GM12864 (cell line): ENCODE measurements at regions not wholly inside any gene's neighbourhood (a gene's known extent, or its start where the extent isn't known, plus 50 kb on each side); places are given as distances from the start of the nearest gene placed in this dataset.
"Not testable (repeated sequence)": the region's sequence is repeated elsewhere in the genome, so short reads cannot be mapped to it uniquely, and the experiment has no call there.

Source experiments
- DNase-seq: peaks from one replicate; pipeline ENCODE4 v3.0.0-alpha.2; 2011; ENCODE audit warnings: low read depth
- H3K4me3 ChIP-seq: 2 replicates; pipeline ENCODE4 v1.5.1; 2011; ENCODE audit warnings: mild to moderate bottlenecking, low read depth, low read length, control low read depth
- TF ChIP-seq, protein P1 (sequence below): IDR thresholded peaks from 2 replicates; pipeline ENCODE4 v1.5.1; 2011; ENCODE audit warnings: low read depth, mild to moderate bottlenecking, moderate library complexity, low read length, control low read depth, inconsistent platforms; ENCODE audit errors: missing control alignments

DNA sequence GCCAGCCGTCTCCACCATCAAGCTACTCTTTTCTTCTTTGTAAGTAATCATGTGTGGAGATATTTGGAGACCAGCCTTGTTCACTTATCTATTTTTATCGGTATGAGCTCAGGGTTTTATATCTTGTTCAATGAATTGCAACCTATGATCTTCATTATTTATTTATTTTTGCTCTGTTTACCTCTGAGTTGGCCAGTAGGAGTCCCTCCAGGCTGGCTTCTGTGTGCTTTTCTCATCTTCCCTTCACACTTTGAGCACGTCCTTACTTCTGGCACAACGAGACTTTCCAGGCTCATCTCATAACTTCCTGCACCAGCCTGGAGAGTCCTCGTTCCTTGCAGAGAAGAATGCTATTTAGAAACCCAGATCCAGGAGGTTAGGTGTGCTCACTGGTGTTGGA lies 375.8 kb upstream of the PODXL start:
- TF ChIP-seq, protein P1, sequence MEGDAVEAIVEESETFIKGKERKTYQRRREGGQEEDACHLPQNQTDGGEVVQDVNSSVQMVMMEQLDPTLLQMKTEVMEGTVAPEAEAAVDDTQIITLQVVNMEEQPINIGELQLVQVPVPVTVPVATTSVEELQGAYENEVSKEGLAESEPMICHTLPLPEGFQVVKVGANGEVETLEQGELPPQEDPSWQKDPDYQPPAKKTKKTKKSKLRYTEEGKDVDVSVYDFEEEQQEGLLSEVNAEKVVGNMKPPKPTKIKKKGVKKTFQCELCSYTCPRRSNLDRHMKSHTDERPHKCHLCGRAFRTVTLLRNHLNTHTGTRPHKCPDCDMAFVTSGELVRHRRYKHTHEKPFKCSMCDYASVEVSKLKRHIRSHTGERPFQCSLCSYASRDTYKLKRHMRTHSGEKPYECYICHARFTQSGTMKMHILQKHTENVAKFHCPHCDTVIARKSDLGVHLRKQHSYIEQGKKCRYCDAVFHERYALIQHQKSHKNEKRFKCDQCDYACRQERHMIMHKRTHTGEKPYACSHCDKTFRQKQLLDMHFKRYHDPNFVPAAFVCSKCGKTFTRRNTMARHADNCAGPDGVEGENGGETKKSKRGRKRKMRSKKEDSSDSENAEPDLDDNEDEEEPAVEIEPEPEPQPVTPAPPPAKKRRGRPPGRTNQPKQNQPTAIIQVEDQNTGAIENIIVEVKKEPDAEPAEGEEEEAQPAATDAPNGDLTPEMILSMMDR, result no peak
- H3K4me3 ChIP-seq, result no peak overlapping the region
- no peak for DNase-seq

DNA sequence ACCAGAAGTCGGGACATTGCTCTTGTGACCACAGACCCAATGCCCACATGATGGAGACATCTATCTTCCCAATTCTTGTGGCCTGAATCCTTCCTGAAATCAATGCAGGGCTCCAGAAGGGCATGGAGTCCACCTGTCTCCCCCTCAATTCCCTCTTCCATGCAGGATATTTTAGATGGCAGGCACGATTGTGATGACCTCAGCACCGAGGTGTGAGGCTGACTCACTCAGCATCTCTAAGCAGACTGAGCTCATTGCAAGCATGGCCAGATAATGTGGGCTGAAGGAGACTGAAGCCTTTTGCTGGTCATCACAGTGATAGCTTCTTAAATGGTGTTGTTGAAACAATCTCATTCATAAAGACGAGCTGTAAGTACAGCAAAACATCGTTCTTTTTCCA lies 374.9 kb upstream of the PODXL start:
- TF ChIP-seq, protein P1, result no peak
- H3K4me3 ChIP-seq, result no peak overlapping the region
- no peak for DNase-seq

DNA sequence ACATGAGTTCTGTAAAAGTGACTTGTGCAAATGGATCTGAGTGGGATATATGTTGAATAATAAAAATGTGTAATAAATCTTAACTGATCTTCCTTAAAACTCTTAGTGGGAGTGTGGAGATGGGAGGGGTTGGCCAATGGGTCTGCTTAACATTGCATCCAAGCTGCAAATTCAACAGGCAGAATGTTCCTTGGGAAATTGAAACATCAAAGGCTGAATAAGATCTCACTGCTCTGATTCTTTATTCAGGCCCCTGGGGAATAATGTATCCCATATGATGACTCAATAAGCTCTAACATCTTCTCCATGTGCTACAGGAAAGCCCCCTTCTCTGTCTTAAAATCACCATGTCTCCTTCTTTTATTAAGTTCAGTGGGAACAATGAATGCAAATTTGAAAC lies 373.2 kb upstream of the PODXL start:
- H3K4me3 ChIP-seq, result no peak overlapping the region
- DNase-seq, result no peak
- TF ChIP-seq, protein P1, result no peak

DNA sequence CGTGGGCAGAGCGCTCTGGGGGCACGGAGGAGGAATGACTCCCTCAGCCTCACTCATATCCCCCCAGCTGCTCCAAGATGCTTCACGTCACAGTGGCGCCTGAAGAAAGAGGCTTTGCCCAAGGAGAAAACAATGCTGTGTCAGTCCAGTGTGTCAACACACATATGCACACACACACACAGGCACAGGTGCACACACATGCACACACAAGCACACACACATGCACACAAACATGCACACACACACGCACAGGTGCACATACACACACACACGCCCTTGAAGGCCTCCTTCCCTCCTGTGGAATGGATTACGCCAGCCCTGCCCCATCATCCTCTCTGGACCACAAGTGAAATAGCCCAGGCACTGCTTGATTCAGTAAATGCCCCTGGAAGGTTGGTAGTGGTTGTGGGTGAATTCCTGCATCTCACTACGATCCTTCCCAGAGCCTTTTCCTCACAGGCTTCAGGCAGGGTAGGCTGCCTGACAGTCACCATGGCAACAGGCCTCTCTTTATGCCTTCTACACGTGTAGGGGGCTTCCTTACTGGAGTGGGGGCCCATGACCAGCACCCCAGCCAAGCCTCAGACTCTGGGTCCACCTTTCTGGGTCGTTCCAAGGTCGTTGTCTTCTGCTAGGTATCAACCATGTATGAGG lies 371.5 kb upstream of the PODXL start:
- TF ChIP-seq, protein P1, result no peak
- no peak overlapping the region for H3K4me3 ChIP-seq
- no peak for DNase-seq

DNA sequence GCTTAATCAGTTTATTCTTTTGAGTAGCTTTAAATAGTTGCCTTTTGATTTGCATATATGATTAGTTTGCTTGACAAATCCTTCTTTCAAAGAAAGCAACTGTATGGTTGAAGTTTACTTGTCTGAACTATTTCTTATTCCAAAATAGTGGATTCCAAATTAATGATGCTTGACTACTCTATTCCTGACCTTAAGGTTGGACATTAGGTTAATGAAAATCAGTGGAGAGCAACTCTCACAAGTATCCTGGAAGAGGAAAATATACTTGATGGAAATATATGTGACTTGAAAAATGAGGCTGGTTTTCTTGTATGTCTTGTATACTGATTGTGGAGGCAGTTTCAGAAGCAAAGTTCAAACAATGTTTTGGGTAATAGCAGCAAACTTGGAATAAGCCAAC lies 369.2 kb upstream of the PODXL start:
- TF ChIP-seq, protein P1, result no peak
- no peak overlapping the region for H3K4me3 ChIP-seq
- DNase-seq, result no peak

DNA sequence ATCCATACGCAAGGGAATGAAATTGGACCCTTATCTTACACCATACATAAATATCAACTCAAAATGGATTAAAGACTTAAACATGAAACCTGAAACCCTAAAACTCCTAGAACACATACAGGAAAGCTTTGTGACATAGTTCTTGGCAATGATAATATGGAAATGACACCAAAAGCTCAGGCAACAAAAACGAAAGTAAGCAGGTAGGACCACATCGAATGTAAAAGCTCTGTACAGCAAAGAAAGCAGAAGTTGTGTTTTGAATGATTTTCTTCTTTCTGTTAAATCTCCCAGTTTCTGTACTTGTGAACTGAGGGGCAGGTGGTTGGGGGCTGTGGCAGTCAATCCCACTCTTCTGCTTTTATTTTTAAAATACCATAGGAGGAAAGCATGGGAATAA lies 368.4 kb upstream of the PODXL start:
- no peak for DNase-seq
- TF ChIP-seq, protein P1, result no peak
- no peak overlapping the region; the same call in 1 of the 2 replicates for H3K4me3 ChIP-seq

DNA sequence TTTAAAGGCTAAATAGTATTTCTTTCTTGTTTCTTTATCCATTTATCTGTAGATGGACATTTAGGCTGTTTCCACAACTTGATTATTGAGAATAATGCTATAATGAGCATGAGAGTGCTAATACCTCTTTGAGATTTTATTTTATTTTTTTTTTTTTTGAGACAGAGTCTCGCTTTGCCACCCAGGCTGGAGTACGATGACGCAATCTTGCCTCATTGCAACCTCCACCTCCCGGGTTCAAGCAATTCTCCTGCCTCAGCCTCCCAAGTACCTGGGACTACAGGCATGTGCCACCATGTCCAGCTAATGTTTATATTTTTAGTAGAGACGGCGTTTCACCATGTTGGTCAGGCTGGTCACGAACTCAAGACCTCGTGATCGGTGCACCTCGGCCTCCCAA lies 366.5 kb upstream of the PODXL start:
- DNase-seq, result not testable (repeated sequence)

More for the DNA sequence above, 366.5 kb upstream of the PODXL start:
- not testable (repeated sequence) for H3K4me3 ChIP-seq
